GM10248 (cell line): ENCODE measurements at regions not wholly inside any gene's neighbourhood (a gene's known extent, or its start where the extent isn't known, plus 50 kb on each side); places are given as distances from the start of the nearest gene placed in this dataset.

Experiments used
- CTCF ChIA-PET: fragments of 300-600 bp; sonication (Branson Sonifier 250); formaldehyde crosslinking; extraction: SDS; loops from one replicate; lab custom pipeline; 2021; ENCODE audit warnings: antibody characterized with exemption; lab: Yijun Ruan, JAX
- POLR2A ChIA-PET: fragments of 350-650 bp; sonication (Branson Sonifier 250); formaldehyde crosslinking; extraction: SDS; loops from one replicate; lab custom pipeline; 2020; ENCODE audit warnings: antibody characterized with exemption; lab: Yijun Ruan, JAX
- DNase-seq: peaks from one replicate; pipeline ENCODE4 v3.0.0; 2012; ENCODE audit errors: extremely low spot score
- CTCF ChIP-seq: IDR thresholded peaks from 2 replicates; pipeline ENCODE4 v1.5.1; 2012; ENCODE audit warnings: mild to moderate bottlenecking, low read depth; ENCODE audit errors: extremely low read depth, missing control alignments, control extremely low read depth

GRCh38 chr12:105956662-105957457 lies 181.9 kb downstream of the NUAK1 start:
- POLR2A ChIA-PET: no interaction called here
- CTCF ChIA-PET: no interaction called here
- DNase-seq: no peak

GRCh38 chr12:105960319-105961083 lies 178.3 kb downstream of the NUAK1 start:
- ChIA-PET POLR2A (no interaction called here), CTCF (no interaction called here)
- no peak for TF ChIP-seq CTCF
- no peak for DNase-seq

More at GRCh38 chr12:105956662-105957457, 181.9 kb downstream of the NUAK1 start:
- TF ChIP-seq CTCF: no peak

GRCh38 chr12:105961821-105962671 lies 176.7 kb downstream of the NUAK1 start:
- ChIA-PET POLR2A (no interaction called here), CTCF (no interaction called here)
- DNase-seq: no peak
- no peak for TF ChIP-seq CTCF

- DNase-seq: no peak
- ChIA-PET POLR2A (no interaction called here), CTCF (no interaction called here)
- TF ChIP-seq CTCF: no peak
Observed at GRCh38 chr12:105967038-105967776, 171.5 kb downstream of the NUAK1 start.

GRCh38 chr12:105968025-105968424 lies 170.7 kb downstream of the NUAK1 start:
- ChIA-PET POLR2A (no interaction called here), CTCF (interaction anchor here (1.1 kb wide), 1 partner anchor 15 kb away, joined by 3 read pairs; no protein-coding TSS in a partner anchor)
- TF ChIP-seq CTCF: no peak
- no peak for DNase-seq
